Suprapubic skin (tissue), 4 donors: ENCODE measurements at regions not wholly inside any gene's neighbourhood (a gene's known extent, or its start where the extent isn't known, plus 50 kb on each side); places are given as distances from the start of the nearest gene placed in this dataset.

ENCODE experiments used
- DNase-seq, 2 donors: peaks; one replicate each; pipeline ENCODE4 v3.0.0-alpha.2; 2019; ENCODE audit warnings: low spot score in 2 of 2
- H3K27ac ChIP-seq: fragments of 200-600 bp; sonication (generic); one replicate; pipeline ENCODE4 v1.5.1; 2019
- H3K27me3 ChIP-seq: fragments of 200-600 bp; sonication (generic); one replicate; pipeline ENCODE4 v1.5.1; 2019
- H3K36me3 ChIP-seq: fragments of 200-600 bp; sonication (generic); one replicate; pipeline ENCODE4 v1.5.1; 2019
- H3K4me1 ChIP-seq: fragments of 200-600 bp; sonication (generic); one replicate; pipeline ENCODE4 v1.5.1; 2019
- H3K4me3 ChIP-seq: fragments of 200-600 bp; sonication (generic); one replicate; pipeline ENCODE4 v1.5.1; 2019; ENCODE audit warnings: mild to moderate bottlenecking
- H3K9me3 ChIP-seq: fragments of 200-600 bp; sonication (generic); one replicate; pipeline ENCODE4 v1.5.1; 2019
- EP300 ChIP-seq: sonication (generic); formaldehyde crosslinking; IDR thresholded peaks from one replicate; pipeline ENCODE4 v1.6.1; 2017; ENCODE audit warnings: antibody characterized with exemption
- POLR2A ChIP-seq, 2 donors: fragments of 450-650 bp; IDR thresholded peaks; one replicate each; pipeline ENCODE4 v1.6.1; 2017; ENCODE audit warnings: antibody characterized with exemption in 2 of 2, mild to moderate bottlenecking in 2 of 2, moderate library complexity in 2 of 2
- POLR2AphosphoS5 ChIP-seq, 3 donors: sonication (generic); formaldehyde crosslinking; IDR thresholded peaks; one replicate each; pipeline ENCODE4 v1.6.1; 2017; ENCODE audit warnings: antibody characterized with exemption in 3 of 3
- WGBS: methylation state at CpG from one replicate; pipeline ENCODE4 v1.1.5; 2018; 5-methylcytosine and 5-hydroxymethylcytosine counted together
- TF ChIP-seq, protein P1 (sequence below), 2 donors: fragments of 200-600 bp in 1 of 2; fragments of 450-650 bp in 1 of 2; sonication (generic) in 1 of 2; IDR thresholded peaks; one replicate each; pipeline ENCODE4 v1.5.1; 2016 to 2019; ENCODE audit warnings: antibody characterized with exemption in 2 of 2, mild to moderate bottlenecking in 1 of 2, moderate library complexity in 1 of 2

- H3K4me3 ChIP-seq, result no peak overlapping the region
- DNase-seq, result no peak
- no peaks in the 10 kb centered on the region for H3K27me3 ChIP-seq
- H3K36me3 ChIP-seq, result no peaks in the 10 kb centered on the region
- 69% methylated on average over 2 of the region's 2 CpGs for WGBS
- TF ChIP-seq, protein P1, sequence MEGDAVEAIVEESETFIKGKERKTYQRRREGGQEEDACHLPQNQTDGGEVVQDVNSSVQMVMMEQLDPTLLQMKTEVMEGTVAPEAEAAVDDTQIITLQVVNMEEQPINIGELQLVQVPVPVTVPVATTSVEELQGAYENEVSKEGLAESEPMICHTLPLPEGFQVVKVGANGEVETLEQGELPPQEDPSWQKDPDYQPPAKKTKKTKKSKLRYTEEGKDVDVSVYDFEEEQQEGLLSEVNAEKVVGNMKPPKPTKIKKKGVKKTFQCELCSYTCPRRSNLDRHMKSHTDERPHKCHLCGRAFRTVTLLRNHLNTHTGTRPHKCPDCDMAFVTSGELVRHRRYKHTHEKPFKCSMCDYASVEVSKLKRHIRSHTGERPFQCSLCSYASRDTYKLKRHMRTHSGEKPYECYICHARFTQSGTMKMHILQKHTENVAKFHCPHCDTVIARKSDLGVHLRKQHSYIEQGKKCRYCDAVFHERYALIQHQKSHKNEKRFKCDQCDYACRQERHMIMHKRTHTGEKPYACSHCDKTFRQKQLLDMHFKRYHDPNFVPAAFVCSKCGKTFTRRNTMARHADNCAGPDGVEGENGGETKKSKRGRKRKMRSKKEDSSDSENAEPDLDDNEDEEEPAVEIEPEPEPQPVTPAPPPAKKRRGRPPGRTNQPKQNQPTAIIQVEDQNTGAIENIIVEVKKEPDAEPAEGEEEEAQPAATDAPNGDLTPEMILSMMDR (IDR thresholded peaks at IDR 0.05), result no peak
- TF ChIP-seq POLR2AphosphoS5 (IDR thresholded peaks at IDR 0.05) (no peak), EP300 (no peak), POLR2A (IDR thresholded peaks at IDR 0.05) (no peak)
- H3K27ac ChIP-seq, result no peak overlapping the region
- no peaks in the 10 kb centered on the region for H3K9me3 ChIP-seq
- H3K4me1 ChIP-seq, result peaks cover 4% of the 10 kb centered on the region
Observed at GRCh38 chr15:39132954-39133600, 447.8 kb upstream of the THBS1 start.

GRCh38 chr15:39134282-39134681, 446.6 kb upstream of the THBS1 start:
- no peaks in the 10 kb centered on the region for H3K9me3 ChIP-seq
- H3K36me3 ChIP-seq, result no peaks in the 10 kb centered on the region
- no peaks in the 10 kb centered on the region for H3K27me3 ChIP-seq
- DNase-seq, result no peak
- no peak overlapping the region for H3K27ac ChIP-seq
- H3K4me3 ChIP-seq, result no peak overlapping the region
- TF ChIP-seq, protein P1 (IDR thresholded peaks at IDR 0.05), result no peak
- TF ChIP-seq POLR2A (IDR thresholded peaks at IDR 0.05) (no peak), POLR2AphosphoS5 (IDR thresholded peaks at IDR 0.05) (no peak), EP300 (no peak)
- 90% methylated on average over 1 of the region's 1 CpG for WGBS
- no peaks in the 10 kb centered on the region for H3K4me1 ChIP-seq

GRCh38 chr15:39135989-39136388, 444.9 kb upstream of the THBS1 start:
- no peak overlapping the region for H3K27ac ChIP-seq
- DNase-seq, result no peak
- no peaks in the 10 kb centered on the region for H3K27me3 ChIP-seq
- H3K9me3 ChIP-seq, result no peaks in the 10 kb centered on the region
- TF ChIP-seq, protein P1 (IDR thresholded peaks at IDR 0.05), result no peak
- TF ChIP-seq POLR2A (IDR thresholded peaks at IDR 0.05), result no peak
- TF ChIP-seq EP300, result no peak
- no peak for TF ChIP-seq POLR2AphosphoS5 (IDR thresholded peaks at IDR 0.05)
- no peaks in the 10 kb centered on the region for H3K36me3 ChIP-seq
- 74% methylated on average over 7 of the region's 7 CpGs for WGBS
- H3K4me3 ChIP-seq, result no peak overlapping the region
- no peaks in the 10 kb centered on the region for H3K4me1 ChIP-seq

GRCh38 chr15:39139431-39140059, 441.3 kb upstream of the THBS1 start:
- Histone ChIP-seq H3K27ac (no peak overlapping the region), H3K9me3 (no peaks in the 10 kb centered on the region), H3K4me3 (no peak overlapping the region), H3K4me1 (no peaks in the 10 kb centered on the region), H3K36me3 (no peaks in the 10 kb centered on the region), H3K27me3 (no peaks in the 10 kb centered on the region)
- TF ChIP-seq, protein P1 (IDR thresholded peaks at IDR 0.05), result no peak
- no peak for TF ChIP-seq POLR2AphosphoS5 (IDR thresholded peaks at IDR 0.05)
- no peak for TF ChIP-seq POLR2A (IDR thresholded peaks at IDR 0.05)
- TF ChIP-seq EP300, result no peak
- WGBS, result 87% methylated on average over 2 of the region's 2 CpGs
- no peak for DNase-seq

DNA sequence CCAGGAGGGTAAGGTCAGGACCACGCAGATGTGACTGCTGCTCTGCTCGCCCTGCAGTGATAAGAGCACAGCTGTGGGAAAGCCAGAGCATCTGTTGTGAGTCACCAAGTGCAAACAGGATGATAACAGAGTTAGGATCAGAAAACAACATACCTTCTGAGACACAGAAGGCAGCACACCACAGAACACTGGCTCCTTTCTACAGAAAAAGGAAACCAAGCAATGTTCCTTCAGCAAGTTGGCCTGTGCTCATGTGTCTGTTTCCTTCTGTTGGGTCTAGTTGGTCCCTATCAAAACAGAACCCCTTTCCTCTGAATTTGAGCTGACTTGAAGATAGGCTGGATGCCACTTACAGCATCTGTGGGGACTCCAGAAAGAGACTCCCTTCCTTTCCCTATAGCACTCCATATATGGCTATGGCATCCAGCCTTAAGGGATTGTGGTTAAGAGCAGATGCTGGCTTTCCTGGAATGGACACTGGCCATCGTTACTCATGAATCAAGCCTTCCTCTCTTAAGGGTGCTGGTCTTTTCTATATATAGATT, 440.7 kb upstream of the THBS1 start:
- H3K36me3 ChIP-seq, result no peaks in the 10 kb centered on the region
- TF ChIP-seq, protein P1 (IDR thresholded peaks at IDR 0.05), result no peak
- TF ChIP-seq POLR2A (IDR thresholded peaks at IDR 0.05), result no peak
- TF ChIP-seq EP300, result no peak
- no peak for TF ChIP-seq POLR2AphosphoS5 (IDR thresholded peaks at IDR 0.05)

More for the DNA sequence above, 440.7 kb upstream of the THBS1 start:
- H3K27me3 ChIP-seq, result no peaks in the 10 kb centered on the region
- H3K9me3 ChIP-seq, result no peaks in the 10 kb centered on the region
- 75% methylated on average over 3 of the region's 3 CpGs for WGBS
- H3K4me3 ChIP-seq, result no peak overlapping the region
- DNase-seq, result no peak
- H3K27ac ChIP-seq, result no peak overlapping the region
- no peaks in the 10 kb centered on the region for H3K4me1 ChIP-seq
